ENCODE measurements at regions not wholly inside any gene's neighbourhood (a gene's known extent, or its start where the extent isn't known, plus 50 kb on each side); places are given as distances from the start of the nearest gene placed in this dataset.

- TF ChIP-seq POLR2AphosphoS5 (IDR thresholded peaks at IDR 0.05; ENCODE audit: borderline replicate concordance, low read depth, low read length), result no peak
- TF ChIP-seq FOXP2 (optimal IDR thresholded peaks at IDR 0.05; ENCODE audit: control extremely low read depth, extremely low read length, insufficient read depth), result no peak
Measured at GRCh38 chr6:21742238-21742660, 148.7 kb downstream of the SOX4 start.
